ENCODE measurements at regions not wholly inside any gene's neighbourhood (a gene's known extent, or its start where the extent isn't known, plus 50 kb on each side); places are given as distances from the start of the nearest gene placed in this dataset.

GRCh38 chr12:4011597-4011996, 138.4 kb upstream of the PARP11 start (continued):
- TF ChIP-seq RBM39 (IDR thresholded peaks at IDR 0.05; ENCODE audit: low read depth, low read length, poor library complexity, severe bottlenecking) (no peak), ZNF782 (CRISPR knock-in tag; IDR thresholded peaks at IDR 0.05; ENCODE audit: borderline replicate concordance) (no peak), NR1H2 (CRISPR knock-in tag; IDR thresholded peaks at IDR 0.05; ENCODE audit: borderline replicate concordance, low read depth) (no peak), EED (CRISPR knock-in tag; IDR thresholded peaks at IDR 0.05) (no peak), KAT7 (CRISPR knock-in tag; IDR thresholded peaks at IDR 0.05; ENCODE audit: borderline replicate concordance) (0 out of 2 replicates have a peak, but pooled peaks have one; percentile 49), ZSCAN30 (CRISPR knock-in tag; IDR thresholded peaks at IDR 0.05) (no peak), ZNF180 (CRISPR knock-in tag; IDR thresholded peaks at IDR 0.05; ENCODE audit: borderline replicate concordance, low read depth) (no peak), ZNF556 (CRISPR knock-in tag; IDR thresholded peaks at IDR 0.05; ENCODE audit: borderline replicate concordance) (peak; percentile 49; the same call in 1 of the 2 replicates), ZNF550 (CRISPR knock-in tag; IDR thresholded peaks at IDR 0.05; ENCODE audit: borderline replicate concordance) (no peak), ARNTL (CRISPR knock-in tag; IDR thresholded peaks at IDR 0.05) (peak; percentile 52; the same call in 1 of the 2 replicates), SNAI1 (CRISPR knock-in tag; IDR thresholded peaks at IDR 0.05; ENCODE audit: borderline replicate concordance) (no peak), NR2F2 (IDR thresholded peaks at IDR 0.05; ENCODE audit: borderline replicate concordance, low read depth) (peak; percentile 97), ATF5 (CRISPR knock-in tag; IDR thresholded peaks at IDR 0.05; ENCODE audit: low read depth) (no peak), SRF (IDR thresholded peaks at IDR 0.05; ENCODE audit: low read depth, low read length) (no peak), HBP1 (CRISPR knock-in tag; IDR thresholded peaks at IDR 0.05; ENCODE audit: low read depth) (no peak), ZHX1 (CRISPR knock-in tag; IDR thresholded peaks at IDR 0.05; ENCODE audit: low read depth) (no peak), ZFP90 (CRISPR knock-in tag; IDR thresholded peaks at IDR 0.05; ENCODE audit: borderline replicate concordance) (no peak), SIX4 (CRISPR knock-in tag; IDR thresholded peaks at IDR 0.05) (peak; percentile 43; the same call in 1 of the 2 replicates), JUNB (CRISPR knock-in tag; IDR thresholded peaks at IDR 0.05; ENCODE audit: borderline replicate concordance) (peak; percentile 92), RBM22 (optimal IDR thresholded peaks at IDR 0.05; ENCODE audit: low read length) (no peak), THYN1 (CRISPR knock-in tag; IDR thresholded peaks at IDR 0.05; ENCODE audit: borderline replicate concordance, low read depth) (no peak)
- TF ChIP-seq, protein P1, sequence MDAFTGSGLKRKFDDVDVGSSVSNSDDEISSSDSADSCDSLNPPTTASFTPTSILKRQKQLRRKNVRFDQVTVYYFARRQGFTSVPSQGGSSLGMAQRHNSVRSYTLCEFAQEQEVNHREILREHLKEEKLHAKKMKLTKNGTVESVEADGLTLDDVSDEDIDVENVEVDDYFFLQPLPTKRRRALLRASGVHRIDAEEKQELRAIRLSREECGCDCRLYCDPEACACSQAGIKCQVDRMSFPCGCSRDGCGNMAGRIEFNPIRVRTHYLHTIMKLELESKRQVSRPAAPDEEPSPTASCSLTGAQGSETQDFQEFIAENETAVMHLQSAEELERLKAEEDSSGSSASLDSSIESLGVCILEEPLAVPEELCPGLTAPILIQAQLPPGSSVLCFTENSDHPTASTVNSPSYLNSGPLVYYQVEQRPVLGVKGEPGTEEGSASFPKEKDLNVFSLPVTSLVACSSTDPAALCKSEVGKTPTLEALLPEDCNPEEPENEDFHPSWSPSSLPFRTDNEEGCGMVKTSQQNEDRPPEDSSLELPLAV (CRISPR knock-in tag; conservative IDR thresholded peaks at IDR 0.05; ENCODE audit: low read depth) = no peak
- TF ChIP-seq, protein P2, sequence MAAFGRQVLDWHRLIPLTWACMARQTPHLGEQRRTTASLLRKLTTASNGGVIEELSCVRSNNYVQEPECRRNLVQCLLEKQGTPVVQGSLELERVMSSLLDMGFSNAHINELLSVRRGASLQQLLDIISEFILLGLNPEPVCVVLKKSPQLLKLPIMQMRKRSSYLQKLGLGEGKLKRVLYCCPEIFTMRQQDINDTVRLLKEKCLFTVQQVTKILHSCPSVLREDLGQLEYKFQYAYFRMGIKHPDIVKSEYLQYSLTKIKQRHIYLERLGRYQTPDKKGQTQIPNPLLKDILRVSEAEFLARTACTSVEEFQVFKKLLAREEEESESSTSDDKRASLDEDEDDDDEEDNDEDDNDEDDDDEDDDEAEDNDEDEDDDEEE (CRISPR knock-in tag; IDR thresholded peaks at IDR 0.05) = no peak
